Adipose tissue (tissue), 3 donors: ENCODE measurements at regions not wholly inside any gene's neighbourhood (a gene's known extent, or its start where the extent isn't known, plus 50 kb on each side); places are given as distances from the start of the nearest gene placed in this dataset.

Experiments
- H3K27ac ChIP-seq: one replicate; pipeline ENCODE4 v1.5.1; 2013; ENCODE audit warnings: low read depth, low read length
- WGBS, 3 donors: extraction: QIAGEN DNeasy Blood & Tissue Kit; methylation state at CpG; one replicate each; pipeline ENCODE4 v1.1.7; 2013; 5-methylcytosine and 5-hydroxymethylcytosine counted together
- donor health status: healthy with polysubstance abuse.
- donor health status: Bipolar disorder and iron deficiency.
- donor health status: healthy.

DNA sequence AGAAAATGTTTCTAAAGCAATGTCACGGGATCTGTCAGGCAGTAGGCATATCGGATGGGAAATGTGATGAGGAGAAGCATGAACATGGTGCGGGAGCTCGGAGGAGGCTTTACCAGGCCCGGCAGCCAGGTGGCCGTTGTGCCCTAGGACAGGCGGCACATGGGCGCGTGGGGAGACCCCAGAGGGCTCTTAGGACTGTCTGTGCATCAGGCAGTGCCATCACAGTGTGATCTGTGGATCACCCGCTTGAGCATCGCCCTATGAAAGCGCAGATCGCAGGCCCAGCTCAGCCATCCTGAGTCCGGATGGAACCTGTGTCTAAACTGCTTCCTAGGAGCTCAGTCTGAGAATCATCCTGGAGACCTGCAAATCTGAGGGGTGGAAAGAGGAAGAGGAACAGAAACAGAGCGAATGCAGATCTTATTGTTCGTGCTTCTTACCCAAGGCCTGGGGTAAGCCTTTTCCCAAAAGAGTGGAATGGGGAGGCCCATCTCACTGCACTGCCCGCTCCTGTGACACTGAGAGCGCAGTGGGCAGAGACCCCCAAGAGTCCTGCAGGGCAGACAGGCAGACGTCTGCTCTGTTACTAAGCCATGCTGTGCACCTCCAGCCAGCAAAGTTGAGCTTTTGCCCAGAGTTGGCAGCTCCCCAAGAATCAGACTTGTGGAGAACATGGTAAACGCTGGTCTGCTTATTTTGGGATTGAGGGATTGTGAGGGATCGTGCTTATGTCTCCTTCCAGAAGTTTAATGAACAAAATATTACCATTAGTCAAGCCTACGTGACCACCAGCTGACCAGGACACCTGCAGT is 251.0 kb downstream of the RHOU start:
- H3K27ac ChIP-seq, result no peak overlapping the region
- 75 to 77% (median 76%) methylated on average over 22 of the region's 22 CpGs for WGBS, 3 donors

DNA sequence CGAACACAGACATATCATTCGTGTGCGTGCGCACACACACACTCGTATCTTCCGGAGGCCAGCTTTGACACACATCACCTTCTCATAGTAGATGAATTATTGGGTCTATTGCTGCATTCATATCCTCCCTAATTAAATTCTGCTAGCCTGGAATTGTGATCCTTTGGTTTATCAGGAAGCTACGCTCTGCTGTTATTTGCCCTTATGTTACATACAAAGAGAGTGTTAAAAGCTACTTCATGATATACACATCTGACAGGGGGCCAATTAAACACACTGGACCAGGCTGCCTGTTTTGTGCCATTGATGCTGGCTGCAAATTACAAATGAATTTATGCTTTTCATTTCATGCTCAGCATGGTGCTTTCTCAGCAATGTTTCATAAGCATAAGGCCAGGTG is 252.0 kb downstream of the RHOU start:
- 84 to 90% (median 88%) methylated on average over 7 of the region's 7 CpGs for WGBS, 3 donors
- H3K27ac ChIP-seq, result no peak overlapping the region

DNA sequence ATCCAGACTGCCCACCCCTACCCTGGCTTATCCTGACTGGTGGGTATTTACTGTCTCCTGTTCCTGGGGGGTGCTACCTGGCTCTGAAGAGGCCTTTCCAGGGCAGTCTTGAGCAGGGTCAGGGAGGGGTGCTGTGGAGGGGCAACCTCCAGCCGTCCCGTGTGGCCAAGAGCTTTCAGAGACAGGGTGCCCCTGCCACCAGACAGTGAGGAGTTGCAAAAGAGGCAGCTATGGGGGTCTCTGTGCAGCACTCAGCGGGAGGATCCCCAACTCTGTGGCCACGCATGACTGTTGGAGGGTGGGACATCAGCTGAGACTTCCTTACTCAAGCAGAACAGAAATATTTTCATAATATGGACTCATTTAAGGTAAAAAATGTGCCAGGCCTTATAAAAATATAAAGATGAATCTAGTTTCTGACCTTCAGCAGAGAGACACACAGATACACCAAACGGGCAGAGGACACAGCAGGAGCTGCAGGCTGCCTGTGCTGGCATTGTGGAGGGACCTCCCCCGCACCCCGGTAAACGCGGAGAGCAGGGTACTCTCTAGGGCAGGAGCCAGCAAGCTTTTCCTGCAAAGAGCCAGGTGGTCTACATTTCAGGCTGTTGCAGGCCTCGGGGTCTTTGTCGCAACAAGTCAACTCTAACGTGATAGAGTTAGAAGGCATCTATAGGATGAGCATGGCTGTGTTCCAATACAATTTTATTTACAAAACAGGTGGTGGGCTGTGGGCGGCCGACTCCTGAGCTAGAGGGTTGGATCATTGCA is 252.6 kb downstream of the RHOU start:
- WGBS, 3 donors, result 72 to 81% (median 81%) methylated on average over 14 of the region's 14 CpGs
- H3K27ac ChIP-seq, result no peak overlapping the region

DNA sequence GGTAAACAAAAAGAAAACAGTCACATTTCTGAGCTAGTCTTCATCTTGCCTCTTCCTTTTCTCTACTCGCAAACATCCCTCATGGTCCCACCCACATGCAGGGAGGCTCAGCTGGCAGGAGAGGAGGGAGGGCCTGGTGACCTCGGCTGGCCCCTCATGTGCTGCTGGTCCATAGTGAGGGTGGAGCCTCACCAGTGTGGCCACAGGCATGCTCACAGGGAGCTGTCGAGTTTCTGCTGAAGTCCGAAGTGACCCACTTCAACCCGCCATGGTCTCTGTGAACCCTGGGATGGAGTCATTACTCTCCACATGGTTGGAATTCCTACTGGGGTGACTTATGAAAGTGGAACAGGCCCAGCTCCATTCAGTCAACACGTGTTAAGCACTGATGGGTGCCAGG is 253.4 kb downstream of the RHOU start:
- 70 to 78% (median 77%) methylated on average over 6 of the region's 6 CpGs for WGBS, 3 donors
- no peak overlapping the region for H3K27ac ChIP-seq

DNA sequence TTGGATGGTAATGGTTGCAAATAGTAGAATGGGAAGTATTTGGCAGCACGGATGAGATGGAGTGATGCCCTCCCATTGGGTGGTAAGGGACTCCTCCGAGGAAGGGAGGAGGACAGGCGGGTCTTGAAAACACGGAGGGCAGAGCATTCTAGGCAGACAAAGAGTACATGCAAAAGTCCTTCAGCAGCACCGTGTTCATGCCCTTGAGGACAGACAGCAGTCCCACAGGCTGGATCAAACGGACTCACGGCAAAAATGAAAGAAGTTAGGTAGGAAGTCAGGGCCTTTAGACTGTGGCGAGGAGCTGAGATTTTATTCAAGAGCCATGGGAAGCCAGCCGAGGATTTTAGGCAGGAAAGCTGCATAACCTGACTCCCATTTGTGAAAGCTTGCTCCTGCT is 253.9 kb downstream of the RHOU start:
- WGBS, 3 donors, result 88 to 95% (median 89%) methylated on average over 9 of the region's 9 CpGs
- H3K27ac ChIP-seq, result no peak overlapping the region

DNA sequence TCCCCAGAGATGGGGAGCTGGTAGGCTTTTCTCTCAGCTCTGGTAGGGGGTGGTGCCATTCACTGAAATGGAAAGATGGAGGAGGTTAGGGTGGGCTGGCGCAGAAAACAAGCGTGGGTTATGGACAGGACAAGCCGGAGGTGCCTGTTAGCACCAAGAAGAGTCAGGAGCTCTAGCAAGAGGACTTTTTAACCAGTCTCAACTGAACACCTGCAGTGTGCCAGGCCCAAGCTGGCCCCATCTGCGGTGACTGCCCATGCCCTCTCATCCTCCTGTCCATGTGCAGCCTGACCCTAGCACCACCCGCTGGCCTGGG is 254.4 kb downstream of the RHOU start:
- no peak overlapping the region for H3K27ac ChIP-seq
- WGBS, 3 donors, result 95 to 99% (median 96%) methylated on average over 5 of the region's 5 CpGs

DNA sequence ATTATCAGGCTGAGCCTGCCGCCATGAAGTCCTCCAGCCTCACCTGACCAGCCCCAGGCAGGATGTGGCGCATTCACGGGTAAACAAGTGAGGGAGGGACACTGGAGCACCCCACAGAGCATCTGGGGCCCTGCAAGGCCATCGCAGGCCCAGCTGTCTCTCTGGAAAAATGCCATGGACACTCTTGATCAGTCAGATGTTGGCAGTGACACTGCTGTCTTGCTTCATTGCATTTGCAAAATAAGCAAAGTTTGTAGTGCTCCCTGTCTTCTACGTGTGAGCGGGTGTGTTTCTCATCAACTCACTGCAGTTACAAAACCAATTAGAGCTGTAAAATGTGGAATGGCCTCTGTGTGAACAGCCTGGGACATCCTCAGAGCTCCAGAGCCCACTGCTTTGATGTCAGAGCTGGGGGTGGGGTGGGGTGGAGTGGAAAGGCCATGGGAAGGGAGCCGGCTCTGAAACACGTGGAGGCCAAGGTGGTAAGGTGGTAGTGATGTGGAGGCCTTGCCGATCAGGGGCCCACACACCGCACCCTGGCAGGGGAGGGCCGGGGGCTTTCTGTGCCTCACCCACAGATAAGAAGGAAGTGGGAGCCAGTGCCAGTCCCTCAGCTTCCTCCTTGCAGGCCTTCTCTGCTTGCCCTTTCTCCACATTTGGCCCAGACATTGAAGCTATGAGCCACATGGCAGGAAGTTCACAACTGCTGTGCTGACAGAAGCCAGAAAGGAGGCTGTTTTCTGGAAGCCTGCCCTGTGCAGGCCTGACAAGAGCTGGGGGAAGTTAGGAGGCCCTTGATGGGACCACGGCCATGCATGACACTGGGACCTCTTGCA is 254.9 kb downstream of the RHOU start:
- H3K27ac ChIP-seq, result no peak overlapping the region
- 28 to 74% (median 32%) methylated on average over 12 of the region's 12 CpGs for WGBS, 3 donors

DNA sequence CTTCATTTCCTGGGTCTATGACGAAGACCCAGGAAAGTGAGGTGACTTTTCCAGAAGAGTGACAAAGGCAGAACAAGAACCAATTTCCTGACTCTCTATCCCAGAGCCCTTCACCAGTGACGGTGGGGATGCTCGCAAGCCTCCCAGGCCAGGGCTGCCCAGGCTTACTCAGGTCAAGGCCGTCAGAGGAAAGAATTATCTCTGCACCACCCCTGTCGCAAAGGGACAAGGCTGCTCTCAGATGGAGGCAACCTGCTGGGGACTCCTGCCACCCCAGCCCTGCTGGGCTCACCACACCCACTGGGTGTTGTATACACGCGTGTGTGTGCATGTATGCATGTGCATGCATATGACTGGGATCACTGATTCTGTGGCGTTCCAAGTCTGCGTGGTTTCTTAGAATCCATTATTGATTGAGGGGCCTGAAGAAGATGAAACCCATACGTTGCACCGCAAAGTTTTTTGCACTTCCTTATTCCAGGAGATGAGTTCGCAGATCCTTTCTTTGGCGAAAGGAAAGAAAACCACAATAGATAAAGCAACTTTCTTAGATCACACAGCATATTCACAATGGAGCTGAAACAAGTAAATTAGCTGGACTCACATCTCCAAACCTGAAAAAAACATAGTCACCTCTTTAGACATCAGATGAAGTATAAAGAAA is 255.8 kb downstream of the RHOU start:
- no peak overlapping the region for H3K27ac ChIP-seq
- WGBS, 3 donors, result 61 to 92% (median 72%) methylated on average over 13 of the region's 13 CpGs

DNA sequence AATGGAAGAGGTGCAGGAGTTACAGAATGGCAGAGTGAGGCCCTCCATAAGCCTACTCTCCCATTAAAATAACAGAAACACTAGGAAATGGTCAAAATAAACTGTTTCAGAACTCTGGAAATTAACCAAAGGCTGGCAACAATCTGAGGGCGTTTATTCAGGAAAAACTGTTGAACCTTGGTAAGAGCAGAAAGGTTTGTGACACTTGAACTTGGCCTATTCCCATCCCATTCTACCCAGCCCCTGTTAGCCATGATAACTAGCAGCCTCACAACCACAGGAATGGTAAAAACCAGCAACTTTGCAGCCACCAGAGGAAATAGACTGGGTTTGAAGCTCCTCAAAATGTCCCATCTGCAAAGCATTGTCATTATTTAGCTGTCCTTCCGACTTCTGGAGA is 256.8 kb downstream of the RHOU start:
- no peak overlapping the region for H3K27ac ChIP-seq
- 82 to 89% (median 85%) methylated on average over 2 of the region's 2 CpGs for WGBS, 3 donors

DNA sequence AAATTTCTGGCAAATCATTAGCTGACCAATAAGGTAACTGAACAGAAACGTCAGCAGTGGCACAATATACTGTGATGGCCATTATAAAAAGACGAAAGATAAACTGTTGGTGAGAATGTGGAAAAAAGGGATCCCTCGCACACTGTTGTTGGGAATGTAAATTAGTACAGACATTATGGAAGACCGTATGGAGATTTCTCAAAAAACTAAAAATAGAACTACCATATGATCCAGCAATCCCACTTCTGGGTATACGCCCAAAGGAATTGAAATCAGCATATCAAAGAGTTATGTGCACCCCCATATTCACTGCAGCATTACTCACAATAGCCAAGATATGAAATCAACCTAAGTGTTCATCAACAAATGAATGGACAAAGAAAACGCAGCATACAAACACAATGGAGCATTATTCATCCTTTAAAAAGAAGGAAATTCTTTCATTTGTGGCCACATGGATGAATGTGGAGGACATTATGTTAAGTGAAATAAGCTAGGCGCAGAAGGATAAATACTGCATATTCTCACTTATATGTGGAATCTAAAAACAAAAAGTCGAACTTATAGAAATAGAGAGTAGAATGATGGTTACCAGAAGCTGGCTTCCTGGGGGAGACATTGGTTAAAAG is 257.7 kb downstream of the RHOU start:
- 91 to 96% (median 93%) methylated on average over 8 of the region's 8 CpGs for WGBS, 3 donors
- no peak overlapping the region for H3K27ac ChIP-seq

DNA sequence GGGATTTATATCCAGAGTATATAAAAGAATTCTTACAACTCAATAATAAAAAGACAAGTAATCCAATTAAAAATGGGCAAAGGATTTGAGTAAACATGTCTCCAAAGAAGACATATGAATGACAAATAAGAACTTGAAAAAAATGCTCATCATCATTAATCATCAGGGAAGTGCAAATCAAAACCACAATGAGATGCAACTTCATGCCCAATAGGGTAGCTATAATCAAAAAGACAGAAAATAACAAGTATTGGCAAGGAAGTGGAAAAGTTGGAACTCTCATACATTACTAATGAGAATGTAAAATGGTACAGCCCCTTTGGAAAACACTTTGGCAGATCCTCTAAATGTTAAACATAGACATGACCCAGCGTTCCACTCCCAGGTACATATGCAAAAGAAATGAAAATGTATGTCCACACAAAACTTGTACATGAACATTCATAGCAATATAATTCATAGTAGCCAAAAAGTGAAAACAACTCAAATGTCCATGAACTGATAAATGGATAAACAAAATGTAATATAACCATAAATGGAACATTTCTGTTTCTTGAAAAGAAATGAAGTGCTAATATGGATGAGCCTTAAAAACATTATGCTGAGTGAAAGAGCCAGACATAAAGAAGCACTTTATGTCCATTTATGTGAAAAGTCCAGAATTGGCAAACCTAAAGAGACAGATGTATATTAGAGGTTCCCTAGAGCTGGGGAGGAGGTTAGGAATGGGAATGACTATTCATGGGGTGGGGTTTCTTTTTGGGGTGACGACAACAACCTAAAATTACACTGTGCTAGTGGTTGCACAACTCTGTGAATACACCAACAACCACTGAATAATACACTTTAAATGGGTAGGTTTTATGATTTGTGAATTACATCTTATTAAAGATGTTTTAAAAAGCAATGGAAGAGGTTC is 259.7 kb downstream of the RHOU start:
- H3K27ac ChIP-seq, result no peak overlapping the region
- WGBS, 3 donors, result 56 to 88% (median 78%) methylated on average over 2 of the region's 2 CpGs

DNA sequence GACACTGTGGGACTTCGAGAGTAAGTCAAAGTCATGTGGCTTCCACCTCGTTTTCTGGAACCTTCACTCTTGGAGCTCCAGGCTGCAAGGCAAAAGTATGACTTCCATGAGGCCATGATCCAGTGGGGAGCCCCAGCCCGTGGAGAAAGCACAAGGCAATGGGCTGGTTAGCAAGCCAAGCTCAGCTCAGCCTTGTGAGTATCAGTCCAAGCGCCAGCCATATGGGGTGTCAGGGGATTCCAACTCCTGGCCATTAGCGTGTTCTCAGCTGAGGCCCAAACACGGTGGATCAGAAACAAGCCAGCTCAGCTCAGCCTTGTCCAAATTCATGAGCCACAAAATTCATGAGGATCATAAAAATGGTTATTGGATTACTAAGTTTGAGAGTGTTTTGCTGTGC is 261.0 kb downstream of the RHOU start:
- 77 to 89% (median 80%) methylated on average over 6 of the region's 6 CpGs for WGBS, 3 donors
- H3K27ac ChIP-seq, result no peak overlapping the region

DNA sequence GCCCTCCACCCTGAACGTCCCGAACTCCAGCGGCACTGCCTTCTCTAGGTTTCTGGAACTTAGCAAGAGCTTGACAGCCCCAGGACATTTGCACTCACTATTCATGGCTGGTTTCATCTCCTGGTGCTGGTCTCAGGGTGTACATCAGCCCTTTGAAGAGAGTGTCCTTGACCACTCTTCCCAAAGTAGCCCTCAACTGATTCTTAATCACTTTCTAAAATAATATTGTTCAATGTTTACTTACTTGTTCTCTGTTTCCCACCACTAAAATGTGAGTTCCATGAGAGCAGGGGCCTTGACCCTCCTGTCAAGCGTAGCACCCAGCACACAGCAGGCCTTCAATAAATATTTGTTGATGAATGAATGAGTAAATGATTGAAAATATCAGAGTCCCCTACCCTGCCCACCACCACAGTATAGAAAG is 262.5 kb downstream of the RHOU start:
- H3K27ac ChIP-seq, result no peak overlapping the region
- WGBS, 3 donors, result 95 to 98% (median 95%) methylated on average over 4 of the region's 4 CpGs

DNA sequence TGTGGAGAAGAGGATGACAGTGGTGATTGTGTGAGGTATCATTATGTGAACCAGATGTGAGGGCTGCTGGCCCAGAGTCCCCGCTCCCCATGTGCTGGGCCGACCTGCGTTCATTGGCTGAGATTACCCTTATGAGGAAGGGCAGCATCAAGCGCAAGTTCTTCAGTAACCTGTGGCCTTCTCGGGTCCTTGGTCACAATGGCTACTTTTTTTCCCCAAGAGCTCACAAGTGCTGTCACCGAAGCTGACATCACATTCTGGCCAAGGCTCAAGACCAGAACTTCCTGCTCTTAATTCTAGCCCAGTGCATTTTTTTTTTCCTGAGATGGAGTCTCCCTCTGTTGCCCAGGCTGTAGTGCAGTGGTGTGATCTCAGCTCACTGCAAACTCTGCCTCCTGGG is 262.9 kb downstream of the RHOU start:
- WGBS, 3 donors, result 56 to 83% (median 73%) methylated on average over 6 of the region's 6 CpGs
- H3K27ac ChIP-seq, result no peak overlapping the region

DNA sequence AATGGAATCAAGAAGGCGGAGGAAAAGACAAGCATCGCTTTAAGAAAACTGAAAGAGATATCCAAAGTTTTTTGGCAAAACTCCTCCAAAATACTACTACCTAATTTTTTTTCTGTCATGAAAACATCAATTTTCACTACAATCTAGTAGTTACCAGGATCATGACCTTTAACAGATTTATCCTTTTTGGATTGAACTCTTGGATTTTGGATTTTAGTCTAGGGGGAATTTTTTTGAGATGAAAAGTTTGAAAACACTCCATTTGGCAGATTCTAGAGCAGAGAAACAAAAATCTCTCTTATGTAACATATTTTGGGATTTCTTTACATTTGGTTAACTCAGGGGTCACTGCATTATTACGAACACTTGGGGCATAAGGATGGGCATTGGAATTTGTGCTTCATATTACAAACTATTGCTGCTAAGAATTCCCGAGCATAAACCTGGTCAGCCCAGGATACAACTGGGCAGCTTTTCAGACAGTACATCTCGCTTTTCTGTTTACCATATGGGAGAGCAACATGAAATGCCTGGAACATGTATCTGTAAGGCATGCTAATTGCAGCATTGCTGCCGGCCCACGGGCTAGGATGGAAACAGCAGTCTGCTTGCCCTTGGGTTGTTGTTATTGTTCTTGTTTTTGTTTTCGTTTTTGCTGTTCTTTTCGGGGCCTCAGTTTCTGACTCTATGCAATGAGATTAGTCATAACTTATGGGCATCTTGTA is 264.3 kb downstream of the RHOU start:
- no peak overlapping the region for H3K27ac ChIP-seq
- WGBS, 3 donors, result 79 to 88% (median 87%) methylated on average over 9 of the region's 9 CpGs

DNA sequence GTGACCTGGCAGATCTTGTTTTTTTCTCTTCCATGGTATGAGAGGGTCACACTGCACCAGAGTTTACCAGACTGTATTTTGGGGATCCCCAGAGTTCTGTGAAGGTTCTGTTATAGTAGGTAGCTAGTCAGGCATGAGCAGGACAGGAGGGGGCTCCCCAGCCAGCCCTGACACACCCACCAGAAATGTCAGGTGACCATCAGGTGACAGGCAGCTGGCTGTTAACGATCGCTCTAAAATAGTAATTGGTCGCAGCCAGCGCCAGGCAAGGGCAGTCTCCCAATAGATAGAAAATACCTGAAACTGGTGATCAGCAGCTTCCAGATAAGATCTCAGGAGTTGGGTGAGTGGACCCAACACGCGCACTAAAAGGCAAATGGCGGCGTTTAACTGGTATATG is 264.9 kb downstream of the RHOU start:
- no peak overlapping the region for H3K27ac ChIP-seq
- WGBS, 3 donors, result 95 to 98% (median 97%) methylated on average over 8 of the region's 8 CpGs
